Natural killer cell (primary cell): ENCODE measurements at regions not wholly inside any gene's neighbourhood (a gene's known extent, or its start where the extent isn't known, plus 50 kb on each side); places are given as distances from the start of the nearest gene placed in this dataset.

Experiments
- ATAC-seq, 3 donors: fragments of 150-1000 bp in 2 of 3; fragments of 200-7000 bp in 1 of 3; cut with Tn5 transposase; 1 replicate in 1 of 3; 2 replicates in 2 of 3; pipeline ENCODE4 v1.10.0; 2021; ENCODE audit warnings: mild to moderate bottlenecking in 2 of 3, moderate library complexity in 2 of 3
- DNase-seq, 2 donors: peaks; one replicate each; pipeline versions ENCODE4 v3.0.0 to v3.0.0-alpha.2; 2013 to 2021; ENCODE audit warnings: mixed read lengths in 1 of 2
- H3K27ac ChIP-seq: one replicate; pipeline ENCODE4 v1.5.1; 2013; ENCODE audit warnings: mild to moderate bottlenecking, low read length
- H3K27me3 ChIP-seq: one replicate; pipeline ENCODE4 v1.6.1; 2013; ENCODE audit warnings: low read length; ENCODE audit not compliant: control insufficient read depth, insufficient read depth
- H3K36me3 ChIP-seq: one replicate; pipeline ENCODE4 v1.6.1; 2013; ENCODE audit warnings: low read length; ENCODE audit not compliant: control insufficient read depth, insufficient read depth
- H3K4me1 ChIP-seq: one replicate; pipeline ENCODE4 v1.6.1; 2013; ENCODE audit warnings: low read length; ENCODE audit not compliant: control insufficient read depth, insufficient read depth
- H3K4me3 ChIP-seq: one replicate; pipeline ENCODE4 v1.5.1; 2013; ENCODE audit warnings: low read length
- H3K9me3 ChIP-seq: one replicate; pipeline ENCODE4 v1.6.1; 2013; ENCODE audit warnings: low read length; ENCODE audit not compliant: control insufficient read depth, insufficient read depth
- H3K27ac Mint-ChIP-seq, 2 donors: one replicate each; pipeline ENCODE4 v1.8.0; 2022; ENCODE audit warnings: mild to moderate bottlenecking in 2 of 2, mixed read lengths in 2 of 2, moderate library complexity in 1 of 2
- H3K27me3 Mint-ChIP-seq, 2 donors: one replicate each; pipeline ENCODE4 v1.8.0; 2022; ENCODE audit warnings: low read depth in 2 of 2, mixed read lengths in 2 of 2
- H3K36me3 Mint-ChIP-seq: one replicate; pipeline ENCODE4 v1.8.0; 2022; ENCODE audit warnings: mixed read lengths
- H3K4me1 Mint-ChIP-seq, 2 donors: one replicate each; pipeline ENCODE4 v1.8.0; 2022; ENCODE audit warnings: mixed read lengths in 2 of 2
- H3K4me3 Mint-ChIP-seq: one replicate; pipeline ENCODE4 v1.8.0; 2022; ENCODE audit warnings: mild to moderate bottlenecking, moderate library complexity, mixed read lengths
- H3K9me3 Mint-ChIP-seq, 2 donors: one replicate each; pipeline ENCODE4 v1.8.0; 2022; ENCODE audit warnings: mixed read lengths in 2 of 2
- CTCF ChIP-seq: fragments of 200-600 bp; IDR thresholded peaks from one replicate; pipeline ENCODE4 v1.8.0; 2022; ENCODE audit warnings: antibody characterized with exemption
- WGBS: methylation state at CpG from one replicate; pipeline ENCODE4 v1.1.7; 2013; ENCODE audit warnings: missing lambda C conversion rate; ENCODE audit not compliant: insufficient coverage; 5-methylcytosine and 5-hydroxymethylcytosine counted together
- intact Hi-C: fragments of 100-400 bp; cut with micrococcal nuclease; formaldehyde crosslinking; loops from one replicate; pipeline ENCODE4 v1.14.2; 2022

GRCh38 chr20:51306521-51307358, 235.8 kb downstream of the NFATC2 start:
- WGBS = 31% methylated on average over 24 of the region's 29 CpGs
- peaks cover 2% of the 10 kb centered on the region for H3K27me3 ChIP-seq
- peaks cover 6% of the 10 kb centered on the region for H3K4me1 ChIP-seq
- no peak overlapping the region for H3K27ac ChIP-seq
- Mint-ChIP-seq H3K9me3 (no peaks in the 10 kb centered on the region), H3K27ac (no peak overlapping the region), H3K36me3 (no peaks in the 10 kb centered on the region), H3K27me3 (peaks cover 15 to 19% of the 10 kb centered on the region in 2 donors), H3K4me3 (no peak overlapping the region), H3K4me1 (no peaks in the 10 kb centered on the region)
- DNase-seq (peak; percentile 65 to 82), ATAC-seq (peak; percentile 80 to 99 (median 95))
- no peaks in the 10 kb centered on the region for H3K36me3 ChIP-seq
- H3K9me3 ChIP-seq = no peaks in the 10 kb centered on the region
- peak; percentile 89 for TF ChIP-seq CTCF
- no peak overlapping the region for H3K4me3 ChIP-seq
- intact Hi-C loops = loop anchor here (1.0 kb wide), 3 partner anchors 86 to 516 kb away; no protein-coding TSS in a partner anchor

GRCh38 chr20:51306081-51306480, 236.4 kb downstream of the NFATC2 start:
- intact Hi-C loops = loop anchor here (1.0 kb wide), 3 partner anchors 86 to 516 kb away; no protein-coding TSS in a partner anchor
- 84% methylated on average over 8 of the region's 8 CpGs for WGBS
- no peaks in the 10 kb centered on the region for H3K4me1 Mint-ChIP-seq

GRCh38 chr20:51305316-51306052, 237.0 kb downstream of the NFATC2 start:
- Mint-ChIP-seq H3K4me3 (no peak overlapping the region), H3K27ac (no peak overlapping the region)
- intact Hi-C loops = loop anchor here (1.0 kb wide), 3 partner anchors 85 to 515 kb away; no protein-coding TSS in a partner anchor

More at GRCh38 chr20:51306081-51306480, 236.4 kb downstream of the NFATC2 start:
- no peak for DNase-seq
- Histone ChIP-seq H3K4me1 (peaks cover 6% of the 10 kb centered on the region), H3K9me3 (no peaks in the 10 kb centered on the region), H3K4me3 (no peak overlapping the region), H3K27ac (no peak overlapping the region), H3K36me3 (no peaks in the 10 kb centered on the region), H3K27me3 (peaks cover 2% of the 10 kb centered on the region)
- TF ChIP-seq CTCF = no peak
- ATAC-seq = no peak
- peaks cover 10 to 19% of the 10 kb centered on the region in 2 donors for H3K27me3 Mint-ChIP-seq
- H3K36me3 Mint-ChIP-seq = no peaks in the 10 kb centered on the region
- no peak overlapping the region for H3K4me3 Mint-ChIP-seq
- no peaks in the 10 kb centered on the region for H3K9me3 Mint-ChIP-seq
- no peak overlapping the region for H3K27ac Mint-ChIP-seq

More at GRCh38 chr20:51305316-51306052, 237.0 kb downstream of the NFATC2 start:
- Histone ChIP-seq H3K4me3 (no peak overlapping the region), H3K9me3 (no peaks in the 10 kb centered on the region), H3K27ac (no peak overlapping the region), H3K36me3 (no peaks in the 10 kb centered on the region), H3K4me1 (peaks cover 6% of the 10 kb centered on the region), H3K27me3 (peaks cover 2% of the 10 kb centered on the region)
- Mint-ChIP-seq H3K4me1 (no peaks in the 10 kb centered on the region), H3K36me3 (no peaks in the 10 kb centered on the region), H3K27me3 (peaks cover 8 to 15% of the 10 kb centered on the region in 2 donors), H3K9me3 (no peaks in the 10 kb centered on the region)
- DNase-seq (no peak), ATAC-seq (no peak)
- TF ChIP-seq CTCF = no peak
- 83% methylated on average over 5 of the region's 6 CpGs for WGBS
